HG03457 (cell line): ENCODE measurements at regions not wholly inside any gene's neighbourhood (a gene's known extent, or its start where the extent isn't known, plus 50 kb on each side); places are given as distances from the start of the nearest gene placed in this dataset.

ENCODE experiments used
- ATAC-seq: cut with Tn5 transposase; IDR thresholded peaks from one replicate; pipeline ENCODE4 v1.9.1; 2021; ENCODE audit warnings: moderate number of reproducible peaks; ENCODE audit not compliant: unreplicated experiment

- no peak for ATAC-seq
These were observed 238.9 kb downstream of the HS3ST1 start for GRCh38 chr4:11189756-11190155.

- no peak for ATAC-seq
These were observed 245.3 kb downstream of the HS3ST1 start for GRCh38 chr4:11183356-11183740.

GRCh38 chr4:11182586-11183355 is 245.9 kb downstream of the HS3ST1 start:
- ATAC-seq = no peak

GRCh38 chr4:11182031-11182430 is 246.7 kb downstream of the HS3ST1 start:
- no peak for ATAC-seq

- no peak for ATAC-seq
These were observed 248.9 kb downstream of the HS3ST1 start for GRCh38 chr4:11179796-11180195.

- ATAC-seq = no peak
These were observed 250.3 kb downstream of the HS3ST1 start for GRCh38 chr4:11178433-11178832.

- ATAC-seq = no peak
These were observed 253.3 kb downstream of the HS3ST1 start for GRCh38 chr4:11175374-11175773.

GRCh38 chr4:11166606-11167005 is 262.1 kb downstream of the HS3ST1 start:
- no peak for ATAC-seq

- ATAC-seq = no peak
These were observed 262.7 kb downstream of the HS3ST1 start for GRCh38 chr4:11166034-11166433.

GRCh38 chr4:11165052-11165451 is 263.6 kb downstream of the HS3ST1 start:
- no peak for ATAC-seq

- ATAC-seq = no peak
These were observed 268.4 kb downstream of the HS3ST1 start for GRCh38 chr4:11160288-11160687.

- ATAC-seq = no peak
These were observed 269.7 kb downstream of the HS3ST1 start for GRCh38 chr4:11158971-11159370.

- ATAC-seq = no peak
These were observed 273.4 kb downstream of the HS3ST1 start for GRCh38 chr4:11155208-11155867.

GRCh38 chr4:11153171-11153750 is 275.4 kb downstream of the HS3ST1 start:
- no peak for ATAC-seq

- no peak for ATAC-seq
These were observed 276.0 kb downstream of the HS3ST1 start for GRCh38 chr4:11152684-11153083.

- ATAC-seq = no peak
These were observed 277.2 kb downstream of the HS3ST1 start for GRCh38 chr4:11151500-11151899.

- ATAC-seq = no peak
These were observed 279.0 kb downstream of the HS3ST1 start for GRCh38 chr4:11149612-11150259.

GRCh38 chr4:11139871-11140270 is 288.8 kb downstream of the HS3ST1 start:
- ATAC-seq = no peak

GRCh38 chr4:11138964-11139363 is 289.7 kb downstream of the HS3ST1 start:
- ATAC-seq = no peak

- no peak for ATAC-seq
These were observed 294.0 kb downstream of the HS3ST1 start for GRCh38 chr4:11134705-11135104.

- ATAC-seq = no peak
These were observed 294.8 kb downstream of the HS3ST1 start for GRCh38 chr4:11133868-11134267.

- ATAC-seq = no peak
These were observed 296.2 kb downstream of the HS3ST1 start for GRCh38 chr4:11132478-11132877.
